SH-SY5Y (cell line): ENCODE measurements at regions not wholly inside any gene's neighbourhood (a gene's known extent, or its start where the extent isn't known, plus 50 kb on each side); places are given as distances from the start of the nearest gene placed in this dataset.

Experiments used
- GATA2 ChIP-seq: IDR thresholded peaks from 2 replicates; pipeline ENCODE4 v1.6.1; 2011; ENCODE audit warnings: mild to moderate bottlenecking, low read depth, low read length
- GATA3 ChIP-seq: IDR thresholded peaks from 2 replicates; pipeline ENCODE4 v1.6.1; 2011; ENCODE audit warnings: low read depth, mild to moderate bottlenecking, low read length, moderate library complexity

GRCh38 chr13:73131247-73131646 is 72.4 kb downstream of the KLF5 start:
- TF ChIP-seq GATA3 (no peak), GATA2 (no peak)
